B cell (primary cell): ENCODE measurements at regions not wholly inside any gene's neighbourhood (a gene's known extent, or its start where the extent isn't known, plus 50 kb on each side); places are given as distances from the start of the nearest gene placed in this dataset.
A peak's percentile ranks its signal among the peaks of the same experiment; 100 is the strongest.
"Not testable (repeated sequence)": the region's sequence is repeated elsewhere in the genome, so short reads cannot be mapped to it uniquely, and the experiment has no call there.

Experiments
- ATAC-seq: fragments of 200-7000 bp; cut with Tn5 transposase; one replicate; pipeline ENCODE4 v1.10.0; 2021; ENCODE audit warnings: low read depth, mild to moderate bottlenecking, moderate number of reproducible peaks, moderate library complexity
- CTCF ChIA-PET: fragments of 350-600 bp; sonication (Branson Sonifier 250); formaldehyde crosslinking; loops from one replicate; lab custom pipeline; 2021; ENCODE audit warnings: antibody characterized with exemption, inconsistent platforms; lab: Charles Lee
- POLR2A ChIA-PET: fragments of 350-600 bp; sonication (Branson Sonifier 250); formaldehyde crosslinking; loops from one replicate; lab custom pipeline; 2021; ENCODE audit warnings: antibody characterized with exemption; lab: Charles Lee
- DNase-seq: peaks from one replicate; pipeline ENCODE4 v3.0.0; 2013
- H2AFZ ChIP-seq: 2 replicates; pipeline ENCODE4 v1.6.1; 2012; ENCODE audit warnings: mild to moderate bottlenecking, low read depth, low read length; ENCODE audit not compliant: insufficient read depth, poor library complexity, severe bottlenecking
- H3K27ac ChIP-seq, 2 donors: 1 replicate in 1 of 2; 2 replicates in 1 of 2; pipeline ENCODE4 v1.5.1; 2012 to 2013; ENCODE audit warnings: low read length in 2 of 2, mild to moderate bottlenecking in 2 of 2, moderate library complexity in 1 of 2
- H3K27me3 ChIP-seq, 4 experiments: fragments of 200-600 bp in 1 of 4; sonication (generic) in 1 of 4; replicated peaks in 1 of 4; 1 replicate in 2 of 4; 2 replicates in 2 of 4; pipeline versions ENCODE4 v1.6.1 to v1.7.0; 2013 to 2016; ENCODE audit warnings: low read length in 3 of 4, mild to moderate bottlenecking in 2 of 4, mixed read lengths in 1 of 4, moderate library complexity in 1 of 4; ENCODE audit not compliant: insufficient read depth in 4 of 4, control insufficient read depth in 3 of 4; ENCODE audit errors: control extremely low read depth in 1 of 4
- H3K36me3 ChIP-seq, 2 experiments: replicated peaks in 1 of 2; 1 replicate in 1 of 2; 2 replicates in 1 of 2; pipeline versions ENCODE4 v1.6.1 to v1.7.1; 2013; ENCODE audit warnings: low read length in 1 of 2; ENCODE audit not compliant: insufficient read depth in 2 of 2, control insufficient read depth in 1 of 2; ENCODE audit errors: control extremely low read depth in 1 of 2, extremely low read depth in 1 of 2
- H3K4me1 ChIP-seq, 2 donors: fragments of 200-600 bp in 1 of 2; sonication (generic) in 1 of 2; 1 replicate in 1 of 2; 2 replicates in 1 of 2; pipeline versions ENCODE4 v1.5.1 to v1.6.1; 2013 to 2017; ENCODE audit warnings: low read length in 2 of 2; ENCODE audit not compliant: control insufficient read depth in 2 of 2, insufficient read depth in 2 of 2
- H3K4me2 ChIP-seq: replicated peaks from 2 replicates; pipeline ENCODE3; 2012; ENCODE audit warnings: mild to moderate bottlenecking, low read depth, low read length; ENCODE audit not compliant: poor library complexity, severe bottlenecking
- H3K4me3 ChIP-seq, 5 experiments: fragments of 200-600 bp in 1 of 5; sonication (generic) in 1 of 5; 1 replicate in 3 of 5; 2 replicates in 2 of 5; pipeline versions ENCODE4 v1.5.1 to v1.7.0; 2011 to 2016; ENCODE audit warnings: low read length in 4 of 5, mild to moderate bottlenecking in 4 of 5, low read depth in 2 of 5, control low read depth in 1 of 5, moderate library complexity in 1 of 5; ENCODE audit not compliant: insufficient read depth in 1 of 5; ENCODE audit errors: control extremely low read depth in 1 of 5, extremely low read depth in 1 of 5
- H3K79me2 ChIP-seq: fragments of 200-600 bp; sonication (generic); one replicate; pipeline ENCODE4 v1.6.0; 2016; ENCODE audit warnings: low read length; ENCODE audit not compliant: control insufficient read depth, insufficient read depth
- H3K9ac ChIP-seq: fragments of 200-600 bp; sonication (generic); 2 replicates; pipeline ENCODE4 v1.6.1; 2017; ENCODE audit warnings: mild to moderate bottlenecking, low read length, moderate library complexity
- H3K9me3 ChIP-seq, 3 donors: one replicate each; pipeline versions ENCODE4 v1.6.1 to v1.7.1; 2013; ENCODE audit warnings: low read length in 2 of 3; ENCODE audit not compliant: control insufficient read depth in 2 of 3, insufficient read depth in 1 of 3; ENCODE audit errors: control extremely low read depth in 1 of 3
- H4K20me1 ChIP-seq: 2 replicates; pipeline ENCODE4 v1.6.0; 2012; ENCODE audit warnings: mild to moderate bottlenecking, low read length; ENCODE audit not compliant: insufficient read depth, control insufficient read depth, poor library complexity, severe bottlenecking
- H3K27ac Mint-ChIP-seq: one replicate; pipeline ENCODE4 v1.8.0; 2021; ENCODE audit warnings: mixed read lengths
- H3K27me3 Mint-ChIP-seq: one replicate; pipeline ENCODE4 v1.8.0; 2021; ENCODE audit warnings: mixed read lengths
- H3K4me1 Mint-ChIP-seq: one replicate; pipeline ENCODE4 v1.8.0; 2021; ENCODE audit warnings: mixed read lengths
- H3K4me3 Mint-ChIP-seq: one replicate; pipeline ENCODE4 v1.8.0; 2021; ENCODE audit warnings: mixed read lengths
- H3K9me3 Mint-ChIP-seq: one replicate; pipeline ENCODE4 v1.8.0; 2022; ENCODE audit warnings: mixed read lengths; ENCODE audit not compliant: insufficient read depth
- WGBS: methylation state at CpG from one replicate; pipeline ENCODE4 v1.1.5; 2013; ENCODE audit warnings: missing lambda C conversion rate; ENCODE audit not compliant: insufficient coverage; 5-methylcytosine and 5-hydroxymethylcytosine counted together
- intact Hi-C: fragments of 100-400 bp; cut with micrococcal nuclease; formaldehyde crosslinking; loops from one replicate; pipeline ENCODE4 v1.10.0; 2022

DNA sequence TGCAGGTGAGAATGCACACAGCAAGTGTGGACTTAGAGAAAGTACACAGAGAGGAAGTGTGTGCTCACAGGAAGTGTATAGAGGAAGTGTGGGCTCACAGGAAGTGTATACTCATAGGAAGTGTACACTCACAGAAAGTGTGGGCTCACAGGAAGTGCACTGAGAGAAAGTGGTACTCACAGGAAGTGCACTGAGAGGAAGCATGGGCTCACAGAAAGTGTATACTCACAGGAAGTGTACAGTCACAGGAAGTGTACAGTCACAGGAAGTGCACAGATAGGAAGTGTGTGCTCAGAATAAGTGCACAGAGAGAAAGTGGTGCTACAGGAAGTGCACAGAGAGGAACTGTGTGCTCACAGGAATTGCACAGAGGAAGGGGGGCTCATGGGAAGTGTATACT lies 87.1 kb downstream of the ATP6V0E2 start:
- H3K4me3 Mint-ChIP-seq, H3K79me2 ChIP-seq, H3K4me2 ChIP-seq, intact Hi-C loops, H3K4me1 Mint-ChIP-seq, H3K27me3 ChIP-seq, H2AFZ ChIP-seq, H3K9ac ChIP-seq, H3K9me3 Mint-ChIP-seq, H3K4me1 ChIP-seq, H3K4me3 ChIP-seq, H4K20me1 ChIP-seq, H3K36me3 ChIP-seq, POLR2A ChIA-PET, CTCF ChIA-PET, H3K27me3 Mint-ChIP-seq: not testable (repeated sequence)
- ATAC-seq (peak; percentile 14), DNase-seq (peak; percentile 19)
- Histone ChIP-seq H3K9me3 (peaks cover 0 to 15% (median 12%) of the 10 kb centered on the region in 3 donors), H3K27ac (peak overlapping the region in 1 of 2 donors; percentile 68)
- peak overlapping the region; percentile 76 for H3K27ac Mint-ChIP-seq

GRCh38 chr7:149961878-149962277 lies 88.1 kb downstream of the ATP6V0E2 start:
- H3K4me1 ChIP-seq, H3K79me2 ChIP-seq, H3K4me3 ChIP-seq, H3K36me3 ChIP-seq, H3K4me3 Mint-ChIP-seq, intact Hi-C loops, DNase-seq, H3K4me2 ChIP-seq, H2AFZ ChIP-seq, H3K27me3 Mint-ChIP-seq, CTCF ChIA-PET, H3K9me3 Mint-ChIP-seq, POLR2A ChIA-PET, H3K27me3 ChIP-seq, H3K4me1 Mint-ChIP-seq, H3K9ac ChIP-seq, H4K20me1 ChIP-seq: not testable (repeated sequence)
- H3K27ac ChIP-seq: peak overlapping the region; percentile 4 to 68
- peaks cover 0 to 15% (median 12%) of the 10 kb centered on the region in 3 donors for H3K9me3 ChIP-seq
- peak overlapping the region; percentile 59 for H3K27ac Mint-ChIP-seq
- whole genome bisulfite sequencing: no CpG with 5 or more reads among the region's 2 CpGs
- ATAC-seq: peak; percentile 17

DNA sequence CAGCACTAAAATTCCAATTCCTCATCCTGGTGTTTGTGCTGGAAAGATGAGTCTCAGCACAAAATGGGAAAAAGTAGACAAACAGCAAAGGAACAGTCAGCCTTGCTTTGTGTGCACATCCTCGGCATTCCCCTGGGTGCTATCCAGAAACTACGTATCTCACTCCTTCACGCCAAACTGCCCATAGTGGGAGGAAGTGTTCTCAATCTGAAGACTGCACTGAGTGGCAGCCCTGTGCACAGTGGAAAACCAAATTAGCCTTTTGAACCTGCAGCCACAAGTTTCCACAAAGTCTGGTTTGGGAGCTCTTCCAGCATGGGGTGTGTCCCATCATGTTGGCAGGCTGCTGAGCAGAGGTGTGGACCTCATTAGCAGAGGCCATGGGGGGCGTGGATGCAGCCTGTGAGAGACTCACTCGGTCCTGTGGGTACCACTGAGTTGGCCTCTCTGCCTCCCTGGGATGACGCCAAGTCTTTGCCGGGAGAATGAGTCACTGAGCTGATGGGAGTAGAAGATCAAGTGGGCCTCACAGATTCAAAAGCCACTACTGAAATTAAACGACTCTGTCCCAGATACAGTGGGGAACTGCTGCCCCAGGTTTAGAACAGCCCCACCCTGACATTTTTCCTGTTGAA lies 89.0 kb downstream of the ATP6V0E2 start:
- H3K9ac ChIP-seq, H3K4me2 ChIP-seq, H3K27me3 ChIP-seq, H2AFZ ChIP-seq, H3K27ac Mint-ChIP-seq, intact Hi-C loops, POLR2A ChIA-PET, H3K79me2 ChIP-seq, H3K4me1 ChIP-seq, H3K9me3 Mint-ChIP-seq, H4K20me1 ChIP-seq, H3K4me3 Mint-ChIP-seq, ATAC-seq, H3K27me3 Mint-ChIP-seq, H3K4me3 ChIP-seq, H3K36me3 ChIP-seq, CTCF ChIA-PET, DNase-seq, H3K4me1 Mint-ChIP-seq, H3K27ac ChIP-seq: not testable (repeated sequence)
- peaks cover 0 to 15% (median 12%) of the 10 kb centered on the region in 3 donors for H3K9me3 ChIP-seq
- 67% methylated on average over 2 of the region's 8 CpGs for WGBS

DNA sequence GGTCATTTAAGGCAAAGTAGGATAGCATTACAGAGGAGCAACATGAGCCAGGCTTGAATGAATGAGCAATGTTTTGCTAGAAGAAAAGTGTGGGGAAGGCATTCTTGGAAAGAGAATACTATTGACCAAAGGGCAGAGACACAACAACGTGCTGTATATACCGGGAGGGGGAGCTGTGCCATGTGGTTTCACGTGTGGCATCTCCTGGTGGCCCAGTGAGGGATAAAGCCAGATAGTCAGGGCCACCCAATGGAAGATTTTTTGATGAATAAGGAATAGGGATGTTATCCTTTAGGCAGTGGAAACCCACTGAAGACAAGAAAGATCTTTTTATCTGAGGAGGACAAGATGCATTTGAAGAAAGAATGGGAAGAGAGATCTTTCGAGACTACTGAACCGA lies 90.2 kb downstream of the ATP6V0E2 start:
- CTCF ChIA-PET, H4K20me1 ChIP-seq: not testable (repeated sequence)

More for the DNA sequence above, 90.2 kb downstream of the ATP6V0E2 start:
- H3K36me3 ChIP-seq, DNase-seq, H3K27me3 ChIP-seq, intact Hi-C loops, ATAC-seq, POLR2A ChIA-PET, H3K27ac Mint-ChIP-seq, H3K9ac ChIP-seq, H3K4me3 ChIP-seq, H3K4me2 ChIP-seq, H3K4me1 Mint-ChIP-seq, H3K4me3 Mint-ChIP-seq, H3K79me2 ChIP-seq, H3K4me1 ChIP-seq, H3K27me3 Mint-ChIP-seq, H3K9me3 Mint-ChIP-seq, H2AFZ ChIP-seq, H3K27ac ChIP-seq: not testable (repeated sequence)
- H3K9me3 ChIP-seq: peaks cover 0 to 15% (median 12%) of the 10 kb centered on the region in 3 donors
- 92% methylated on average over 3 of the region's 5 CpGs for whole genome bisulfite sequencing
